Skeletal muscle satellite cell (primary cell): ENCODE measurements at regions not wholly inside any gene's neighbourhood (a gene's known extent, or its start where the extent isn't known, plus 50 kb on each side); places are given as distances from the start of the nearest gene placed in this dataset. TPM values are rescaled to one million over a fixed set of nuclear protein-coding genes. Genes with fewer than 3 reads are reported as not detected.
A peak's percentile ranks its signal among the peaks of the same experiment; 100 is the strongest.

Experiments used
- H3K27me3 ChIP-seq: 2 replicates; pipeline ENCODE4 v1.7.0; 2013; ENCODE audit warnings: low read length; ENCODE audit not compliant: control insufficient read depth, insufficient read depth
- H3K36me3 ChIP-seq: 2 replicates; pipeline ENCODE4 v1.7.0; 2013; ENCODE audit warnings: mild to moderate bottlenecking, control low read depth, low read length; ENCODE audit not compliant: insufficient read depth
- H3K4me1 ChIP-seq: 2 replicates; pipeline ENCODE4 v1.7.0; 2013; ENCODE audit warnings: low read length; ENCODE audit not compliant: control insufficient read depth, insufficient read depth
- H3K4me2 ChIP-seq: 2 replicates; pipeline ENCODE4 v1.7.0; 2013; ENCODE audit warnings: mild to moderate bottlenecking, low read length
- H3K4me3 ChIP-seq: 2 replicates; pipeline ENCODE4 v1.7.0; 2013; ENCODE audit warnings: low read length
- H3K9ac ChIP-seq: 2 replicates; pipeline ENCODE4 v1.7.0; 2013; ENCODE audit warnings: mild to moderate bottlenecking, low read depth, low read length, moderate library complexity
- H3K9me3 ChIP-seq: replicated peaks from 2 replicates; pipeline ENCODE4 v1.7.0; 2013; ENCODE audit warnings: mild to moderate bottlenecking, control low read depth, low read length
- small RNA-seq: library from RNA; depleted of rRNA; stranded (forward); fragments of <200 nt; gene quantifications from one replicate; pipeline ENCODE3, GENCODE V24; 2012

DNA sequence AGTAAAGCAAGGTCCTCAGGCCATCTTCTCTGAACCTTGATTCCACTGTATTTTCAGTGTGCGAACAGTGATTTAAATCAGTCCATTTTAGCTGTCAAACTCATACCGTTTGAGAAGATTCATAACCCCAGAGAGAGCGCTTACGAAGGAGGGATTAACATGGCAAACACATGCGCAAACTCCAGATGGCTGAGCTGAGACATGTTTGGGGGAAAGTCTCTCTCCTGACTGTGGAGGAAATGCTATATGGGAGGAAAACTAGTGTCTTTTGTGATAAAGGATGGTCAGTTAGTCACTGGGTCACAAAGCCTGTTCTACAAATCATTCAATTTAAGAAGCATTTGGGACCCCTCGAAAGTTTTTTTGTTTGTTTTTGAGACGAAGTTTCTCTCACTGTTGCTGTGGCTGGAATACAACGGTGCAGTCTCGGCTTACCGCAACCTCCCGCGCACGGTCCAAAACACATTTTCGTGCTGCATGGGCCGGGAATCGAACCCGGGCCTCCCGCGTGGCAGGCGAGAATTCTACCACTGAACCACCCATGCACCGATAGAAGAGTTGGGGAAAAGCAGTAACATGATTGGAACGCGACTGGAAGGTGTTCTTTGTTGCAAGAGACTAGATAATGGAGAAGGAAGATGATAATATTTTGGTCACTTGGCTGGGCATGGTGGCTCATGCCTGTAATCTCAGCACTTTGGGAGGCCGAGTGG is 58.4 kb upstream of the CXADR start:
- H3K9me3 ChIP-seq, result no peaks in the 10 kb centered on the region
- no peak overlapping the region for H3K9ac ChIP-seq
- peak overlapping the region; percentile 22 for H3K4me2 ChIP-seq
- no peaks in the 10 kb centered on the region for H3K36me3 ChIP-seq
- H3K4me3 ChIP-seq, result no peak overlapping the region
- peaks cover 12% of the 10 kb centered on the region for H3K4me1 ChIP-seq
- H3K27me3 ChIP-seq, result no peaks in the 10 kb centered on the region

DNA sequence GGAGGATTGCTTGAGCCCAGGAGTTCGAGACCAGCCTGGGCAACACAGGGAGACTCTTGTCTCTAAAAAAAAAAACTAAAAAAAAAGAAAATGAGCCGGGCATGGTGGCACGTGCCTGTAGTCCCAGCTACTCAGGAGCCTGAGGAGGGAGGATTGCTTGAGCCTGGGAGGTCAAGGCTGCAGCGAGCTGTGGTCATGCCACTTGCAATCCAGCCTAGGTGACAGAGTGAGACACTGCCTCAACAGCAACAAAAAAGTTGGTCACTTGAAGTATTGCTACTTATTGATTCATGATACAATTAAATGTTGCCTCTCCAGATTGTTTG is 57.9 kb upstream of the CXADR start:
- Histone ChIP-seq H3K9ac (no peak overlapping the region), H3K9me3 (no peaks in the 10 kb centered on the region), H3K36me3 (no peaks in the 10 kb centered on the region), H3K4me1 (peaks cover 12% of the 10 kb centered on the region), H3K4me3 (no peak overlapping the region), H3K4me2 (no peak overlapping the region), H3K27me3 (no peaks in the 10 kb centered on the region)

DNA sequence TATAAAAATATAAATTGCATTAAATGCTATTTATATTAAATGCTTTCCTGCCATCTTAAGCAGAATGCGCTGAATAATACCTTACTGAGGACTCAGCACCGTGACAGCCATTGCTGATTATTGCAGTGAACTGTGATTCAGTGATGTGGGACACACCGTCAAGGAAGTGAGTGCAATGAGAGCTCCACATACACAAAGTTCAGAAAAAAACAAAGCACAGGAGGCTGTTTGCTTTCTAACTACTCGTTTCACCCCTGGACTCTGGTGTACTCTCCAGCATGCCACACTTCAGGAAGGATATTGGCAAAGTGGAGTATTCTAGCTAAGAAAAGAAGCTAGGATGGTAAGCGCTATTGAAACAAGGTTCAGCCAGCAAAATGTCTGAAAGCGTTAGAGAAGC is 57.4 kb upstream of the CXADR start:
- Histone ChIP-seq H3K4me1 (peaks cover 12% of the 10 kb centered on the region), H3K4me2 (no peak overlapping the region), H3K9ac (no peak overlapping the region), H3K4me3 (no peak overlapping the region), H3K27me3 (no peaks in the 10 kb centered on the region), H3K36me3 (no peaks in the 10 kb centered on the region), H3K9me3 (no peaks in the 10 kb centered on the region)

DNA sequence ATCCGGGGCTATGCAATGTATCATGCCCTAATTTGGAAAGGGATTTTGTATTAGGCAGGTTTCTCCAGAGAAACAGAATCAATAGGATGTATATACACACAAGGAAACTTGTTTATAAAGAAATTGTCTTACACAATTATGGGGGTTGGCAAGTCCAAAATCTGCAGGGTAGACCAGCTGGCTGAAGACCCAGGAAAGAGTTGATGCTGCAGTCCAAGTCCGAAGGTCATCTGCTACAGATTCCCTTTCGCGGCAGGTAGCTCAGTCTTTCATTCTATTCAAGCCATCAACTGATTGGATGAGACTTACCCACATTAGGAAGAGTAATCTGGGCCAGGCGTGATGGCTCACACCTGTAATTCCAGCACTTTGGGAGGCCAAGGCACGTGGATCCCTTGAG is 54.6 kb upstream of the CXADR start:
- Histone ChIP-seq H3K27me3 (no peaks in the 10 kb centered on the region), H3K4me2 (no peak overlapping the region), H3K36me3 (no peaks in the 10 kb centered on the region), H3K9me3 (no peaks in the 10 kb centered on the region), H3K9ac (no peak overlapping the region), H3K4me1 (peaks cover 10% of the 10 kb centered on the region), H3K4me3 (no peak overlapping the region)

DNA sequence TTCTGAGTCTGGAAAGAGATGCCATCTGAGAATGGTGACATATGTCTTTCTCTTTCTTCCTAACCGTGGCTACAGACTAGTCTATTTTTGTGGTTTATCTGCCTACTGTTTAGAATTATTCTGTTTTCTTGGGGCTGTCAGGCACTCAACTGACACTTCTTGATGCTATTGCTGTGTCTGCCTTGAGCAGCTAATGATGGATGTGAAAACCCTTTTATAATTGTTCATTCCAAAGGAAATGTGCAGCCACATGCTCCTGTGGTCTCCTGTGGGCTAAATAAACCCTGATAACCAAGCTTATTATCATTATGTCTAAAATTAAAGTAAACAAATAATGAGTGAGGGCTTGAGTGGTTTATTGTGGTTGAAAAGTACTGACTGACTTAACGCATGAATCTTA is 52.7 kb upstream of the CXADR start:
- H3K4me3 ChIP-seq, result no peak overlapping the region
- no peaks in the 10 kb centered on the region for H3K36me3 ChIP-seq
- H3K9ac ChIP-seq, result no peak overlapping the region
- H3K27me3 ChIP-seq, result no peaks in the 10 kb centered on the region
- peaks cover 16% of the 10 kb centered on the region for H3K4me1 ChIP-seq
- H3K4me2 ChIP-seq, result no peak overlapping the region
- no peaks in the 10 kb centered on the region for H3K9me3 ChIP-seq

DNA sequence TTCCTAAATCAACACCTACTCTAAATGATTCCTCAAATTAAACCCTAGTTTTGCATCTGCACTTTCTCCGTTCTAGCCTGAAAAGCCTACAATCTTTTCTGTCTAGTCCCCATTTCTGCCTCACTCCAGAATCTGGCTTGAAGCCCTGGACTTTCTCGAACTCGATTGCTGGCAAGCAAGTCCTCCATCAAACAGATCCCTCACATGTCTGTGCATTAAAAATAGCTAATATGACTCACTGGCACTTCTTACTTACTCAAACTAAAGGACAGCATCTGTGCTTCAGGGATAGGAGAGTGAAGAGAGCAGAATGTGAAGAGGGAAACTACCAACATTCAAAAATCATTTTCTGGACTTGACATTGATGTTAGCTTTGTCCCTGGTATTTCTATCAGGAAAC is 51.8 kb upstream of the CXADR start:
- H3K4me2 ChIP-seq, result no peak overlapping the region
- no peaks in the 10 kb centered on the region for H3K27me3 ChIP-seq
- no peak overlapping the region for H3K9ac ChIP-seq
- peaks cover 16% of the 10 kb centered on the region for H3K4me1 ChIP-seq
- no peaks in the 10 kb centered on the region for H3K9me3 ChIP-seq
- no peaks in the 10 kb centered on the region for H3K36me3 ChIP-seq
- H3K4me3 ChIP-seq, result no peak overlapping the region

DNA sequence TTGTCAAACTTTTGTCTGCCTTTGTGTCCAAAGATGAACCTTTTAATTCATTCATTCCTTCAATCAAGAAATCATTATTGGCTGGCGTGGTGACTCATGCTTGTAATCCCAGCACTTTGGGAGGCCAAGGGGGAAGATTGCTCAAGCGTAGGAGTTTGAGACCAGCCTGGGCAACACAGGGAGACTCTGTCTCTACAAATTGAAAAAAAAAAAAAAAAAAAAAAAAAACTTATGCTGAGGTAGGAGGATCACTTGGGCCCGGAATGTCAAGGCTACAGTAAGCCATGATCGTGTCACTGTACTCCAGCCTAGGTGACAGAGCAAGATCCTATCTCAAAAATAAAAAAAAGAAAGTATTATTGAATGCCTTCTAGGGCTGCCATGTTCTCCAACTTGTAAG is 51.3 kb upstream of the CXADR start:
- Histone ChIP-seq H3K9ac (no peak overlapping the region), H3K4me1 (peaks cover 16% of the 10 kb centered on the region), H3K9me3 (no peaks in the 10 kb centered on the region), H3K36me3 (no peaks in the 10 kb centered on the region), H3K4me3 (no peak overlapping the region), H3K4me2 (no peak overlapping the region), H3K27me3 (no peaks in the 10 kb centered on the region)

DNA sequence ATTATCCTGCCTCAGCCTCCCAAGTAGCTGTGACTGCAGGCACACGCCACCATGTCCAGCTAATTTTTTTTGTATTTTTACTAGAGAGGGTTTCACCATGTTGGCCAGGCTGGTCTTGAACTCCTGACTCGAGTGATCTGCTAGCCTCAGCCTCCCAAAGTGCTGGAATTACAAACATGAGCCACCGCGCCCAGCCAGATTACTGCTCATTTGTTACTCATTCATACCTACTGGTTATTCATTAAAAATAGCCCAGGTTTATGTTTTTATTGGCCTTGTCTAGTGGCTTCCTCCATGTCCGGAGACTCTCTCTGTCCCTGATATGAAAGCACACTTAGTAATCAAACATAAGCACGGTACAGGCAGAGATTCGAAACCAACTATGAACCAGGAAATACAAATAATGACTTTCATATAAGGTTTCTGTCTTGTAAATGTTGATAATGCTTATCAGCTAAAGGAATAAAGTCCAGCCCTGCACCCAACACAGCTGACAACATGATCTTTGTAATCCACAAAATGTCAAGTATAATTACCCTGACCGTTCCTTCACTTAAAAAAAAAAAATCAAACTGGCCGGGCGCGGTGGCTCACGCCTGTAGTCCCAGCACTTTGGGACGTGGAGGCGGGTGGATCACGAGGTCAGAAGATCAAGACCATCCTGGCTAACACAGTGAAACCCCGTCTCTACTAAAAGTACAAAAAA is 50.4 kb upstream of the CXADR start:
- Histone ChIP-seq H3K4me1 (peaks cover 16% of the 10 kb centered on the region), H3K4me2 (no peak overlapping the region), H3K9ac (no peak overlapping the region), H3K4me3 (no peak overlapping the region), H3K27me3 (no peaks in the 10 kb centered on the region), H3K36me3 (no peaks in the 10 kb centered on the region), H3K9me3 (no peaks in the 10 kb centered on the region)

Small RNAs in the stretch of these regions (small RNA-seq; reads per million reads assigned to genes)
- gene MIR125B2 (7.4 reads per million, percentile 89 among the genes with 10 or more reads in this experiment), gene MIR99A (2,584 reads per million, percentile 100 among the genes with 10 or more reads in this experiment), gene MIRLET7C (125 reads per million, percentile 97 among the genes with 10 or more reads in this experiment), gene RNU1-98P (1.7 reads per million, percentile 60 among the genes with 10 or more reads in this experiment), gene RNU6-113P (not detected), gene RNU6-426P (not detected), gene SNORD74B (not detected)
